Upper lobe of left lung (tissue), 4 donors: ENCODE measurements at regions not wholly inside any gene's neighbourhood (a gene's known extent, or its start where the extent isn't known, plus 50 kb on each side); places are given as distances from the start of the nearest gene placed in this dataset.

Experiments
- EP300 ChIP-seq, 4 donors: sonication (generic); formaldehyde crosslinking; IDR thresholded peaks; one replicate each; pipeline ENCODE4 v1.5.1; 2017; ENCODE audit warnings: antibody characterized with exemption in 4 of 4, control low read depth in 2 of 4
- POLR2A ChIP-seq, 4 donors: fragments of 450-650 bp; IDR thresholded peaks; one replicate each; pipeline ENCODE4 v1.5.1; 2016 to 2017; ENCODE audit warnings: antibody characterized with exemption in 4 of 4, mild to moderate bottlenecking in 2 of 4
- POLR2AphosphoS5 ChIP-seq, 2 donors: sonication (generic); formaldehyde crosslinking; IDR thresholded peaks; one replicate each; pipeline ENCODE4 v1.5.1; 2017; ENCODE audit warnings: antibody characterized with exemption in 2 of 2
- TF ChIP-seq, protein P1 (sequence below), 6 experiments: fragments of 450-650 bp in 4 of 6; fragments of 200-600 bp in 2 of 6; sonication (generic) in 2 of 6; IDR thresholded peaks; one replicate each; pipeline ENCODE4 v1.5.1; 2016 to 2019; ENCODE audit warnings: antibody characterized with exemption in 6 of 6

DNA sequence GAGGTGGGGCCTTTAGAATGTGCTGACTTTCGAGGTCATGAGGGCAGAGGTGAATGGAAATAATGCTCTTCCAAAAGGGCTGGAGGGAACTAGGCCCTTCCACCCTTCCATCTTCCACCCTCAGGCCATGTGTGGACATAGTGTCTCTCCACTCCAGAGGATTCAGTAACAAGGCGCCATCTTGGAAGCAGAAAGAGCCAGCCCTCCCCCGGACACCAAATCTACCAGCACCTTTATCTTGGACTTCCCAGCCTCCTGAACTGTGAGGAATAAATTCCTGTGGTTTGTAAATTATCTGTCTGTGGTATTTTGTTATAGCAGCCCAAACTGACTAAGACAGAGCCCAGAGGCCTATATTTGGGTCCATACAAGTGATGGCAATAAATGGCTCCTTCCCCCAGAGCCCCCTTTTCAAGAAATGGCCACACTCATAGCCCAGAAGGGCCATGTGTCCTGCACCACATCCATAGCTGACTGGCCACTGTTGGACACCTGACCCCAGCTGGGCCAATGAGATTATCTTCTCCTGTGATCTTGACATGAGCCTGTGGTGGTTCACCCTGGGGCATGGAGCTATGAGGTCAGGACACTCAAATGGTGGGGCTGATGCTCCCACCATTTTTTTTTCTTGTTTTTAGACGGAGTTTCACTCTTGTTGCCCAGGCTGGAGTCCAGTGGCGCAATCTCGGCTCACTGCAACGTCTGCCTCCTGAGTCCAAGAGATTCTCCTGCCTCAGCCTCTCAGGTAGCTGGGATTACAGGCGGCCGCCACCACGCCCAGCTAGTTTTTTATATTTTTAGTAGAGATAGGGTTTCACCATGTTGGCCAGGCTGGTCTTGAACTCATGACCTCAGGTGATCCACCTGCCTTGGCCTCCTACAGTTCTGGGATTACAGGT is 114.9 kb downstream of the RRAGC start:
- TF ChIP-seq, protein P1, sequence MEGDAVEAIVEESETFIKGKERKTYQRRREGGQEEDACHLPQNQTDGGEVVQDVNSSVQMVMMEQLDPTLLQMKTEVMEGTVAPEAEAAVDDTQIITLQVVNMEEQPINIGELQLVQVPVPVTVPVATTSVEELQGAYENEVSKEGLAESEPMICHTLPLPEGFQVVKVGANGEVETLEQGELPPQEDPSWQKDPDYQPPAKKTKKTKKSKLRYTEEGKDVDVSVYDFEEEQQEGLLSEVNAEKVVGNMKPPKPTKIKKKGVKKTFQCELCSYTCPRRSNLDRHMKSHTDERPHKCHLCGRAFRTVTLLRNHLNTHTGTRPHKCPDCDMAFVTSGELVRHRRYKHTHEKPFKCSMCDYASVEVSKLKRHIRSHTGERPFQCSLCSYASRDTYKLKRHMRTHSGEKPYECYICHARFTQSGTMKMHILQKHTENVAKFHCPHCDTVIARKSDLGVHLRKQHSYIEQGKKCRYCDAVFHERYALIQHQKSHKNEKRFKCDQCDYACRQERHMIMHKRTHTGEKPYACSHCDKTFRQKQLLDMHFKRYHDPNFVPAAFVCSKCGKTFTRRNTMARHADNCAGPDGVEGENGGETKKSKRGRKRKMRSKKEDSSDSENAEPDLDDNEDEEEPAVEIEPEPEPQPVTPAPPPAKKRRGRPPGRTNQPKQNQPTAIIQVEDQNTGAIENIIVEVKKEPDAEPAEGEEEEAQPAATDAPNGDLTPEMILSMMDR (IDR thresholded peaks at IDR 0.05) = no peak
- TF ChIP-seq POLR2A (IDR thresholded peaks at IDR 0.05) (no peak), POLR2AphosphoS5 (IDR thresholded peaks at IDR 0.05) (no peak), EP300 (IDR thresholded peaks at IDR 0.05) (no peak)
